Lower leg skin (tissue), 3 donors: ENCODE measurements at regions not wholly inside any gene's neighbourhood (a gene's known extent, or its start where the extent isn't known, plus 50 kb on each side); places are given as distances from the start of the nearest gene placed in this dataset.

Experiments
- POLR2A ChIP-seq, 2 donors: fragments of 450-650 bp; IDR thresholded peaks; one replicate each; pipeline ENCODE4 v1.6.1; 2016 to 2017; ENCODE audit warnings: antibody characterized with exemption in 2 of 2, mild to moderate bottlenecking in 1 of 2, moderate library complexity in 1 of 2
- TF ChIP-seq, protein P1 (sequence below), 3 donors: fragments of 450-650 bp; IDR thresholded peaks; one replicate each; pipeline ENCODE4 v1.5.1; 2016; ENCODE audit warnings: antibody characterized with exemption in 3 of 3, mild to moderate bottlenecking in 3 of 3, moderate library complexity in 2 of 3

DNA sequence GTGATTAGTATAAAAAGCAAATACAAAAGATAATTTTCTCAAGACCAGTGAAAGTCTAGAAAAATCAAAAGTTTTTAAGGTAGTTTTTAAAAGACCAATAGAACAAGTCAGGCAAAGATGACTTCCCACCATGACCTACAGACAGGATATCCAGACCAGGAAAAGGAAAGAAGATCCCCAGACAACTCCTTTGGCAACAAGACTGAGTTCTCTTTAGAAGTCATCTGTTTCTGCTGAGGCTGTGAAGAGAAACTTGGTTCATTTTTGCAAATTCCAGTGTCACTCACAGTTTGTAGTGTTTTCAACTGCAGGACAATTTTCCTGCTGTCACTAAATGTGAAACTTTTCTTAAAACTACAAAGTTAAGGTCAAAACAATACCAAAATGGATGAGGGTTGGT is 240.9 kb upstream of the SIX2 start:
- TF ChIP-seq, protein P1, sequence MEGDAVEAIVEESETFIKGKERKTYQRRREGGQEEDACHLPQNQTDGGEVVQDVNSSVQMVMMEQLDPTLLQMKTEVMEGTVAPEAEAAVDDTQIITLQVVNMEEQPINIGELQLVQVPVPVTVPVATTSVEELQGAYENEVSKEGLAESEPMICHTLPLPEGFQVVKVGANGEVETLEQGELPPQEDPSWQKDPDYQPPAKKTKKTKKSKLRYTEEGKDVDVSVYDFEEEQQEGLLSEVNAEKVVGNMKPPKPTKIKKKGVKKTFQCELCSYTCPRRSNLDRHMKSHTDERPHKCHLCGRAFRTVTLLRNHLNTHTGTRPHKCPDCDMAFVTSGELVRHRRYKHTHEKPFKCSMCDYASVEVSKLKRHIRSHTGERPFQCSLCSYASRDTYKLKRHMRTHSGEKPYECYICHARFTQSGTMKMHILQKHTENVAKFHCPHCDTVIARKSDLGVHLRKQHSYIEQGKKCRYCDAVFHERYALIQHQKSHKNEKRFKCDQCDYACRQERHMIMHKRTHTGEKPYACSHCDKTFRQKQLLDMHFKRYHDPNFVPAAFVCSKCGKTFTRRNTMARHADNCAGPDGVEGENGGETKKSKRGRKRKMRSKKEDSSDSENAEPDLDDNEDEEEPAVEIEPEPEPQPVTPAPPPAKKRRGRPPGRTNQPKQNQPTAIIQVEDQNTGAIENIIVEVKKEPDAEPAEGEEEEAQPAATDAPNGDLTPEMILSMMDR (IDR thresholded peaks at IDR 0.05), result no peak
- no peak for TF ChIP-seq POLR2A (IDR thresholded peaks at IDR 0.05)
